Uterus (tissue), 2 donors: ENCODE measurements at regions not wholly inside any gene's neighbourhood (a gene's known extent, or its start where the extent isn't known, plus 50 kb on each side); places are given as distances from the start of the nearest gene placed in this dataset.

ENCODE experiments used
- POLR2A ChIP-seq, 2 donors: fragments of 450-650 bp; IDR thresholded peaks; one replicate each; pipeline ENCODE4 v1.6.1; 2016; ENCODE audit warnings: antibody characterized with exemption in 2 of 2, mild to moderate bottlenecking in 1 of 2, moderate library complexity in 1 of 2
- TF ChIP-seq, protein P1 (sequence below), 4 experiments: fragments of 200-600 bp in 2 of 4; fragments of 450-650 bp in 2 of 4; sonication (generic) in 2 of 4; IDR thresholded peaks; one replicate each; pipeline ENCODE4 v1.5.1; 2016 to 2019; ENCODE audit warnings: antibody characterized with exemption in 4 of 4, mild to moderate bottlenecking in 2 of 4, moderate library complexity in 1 of 4

- TF ChIP-seq, protein P1, sequence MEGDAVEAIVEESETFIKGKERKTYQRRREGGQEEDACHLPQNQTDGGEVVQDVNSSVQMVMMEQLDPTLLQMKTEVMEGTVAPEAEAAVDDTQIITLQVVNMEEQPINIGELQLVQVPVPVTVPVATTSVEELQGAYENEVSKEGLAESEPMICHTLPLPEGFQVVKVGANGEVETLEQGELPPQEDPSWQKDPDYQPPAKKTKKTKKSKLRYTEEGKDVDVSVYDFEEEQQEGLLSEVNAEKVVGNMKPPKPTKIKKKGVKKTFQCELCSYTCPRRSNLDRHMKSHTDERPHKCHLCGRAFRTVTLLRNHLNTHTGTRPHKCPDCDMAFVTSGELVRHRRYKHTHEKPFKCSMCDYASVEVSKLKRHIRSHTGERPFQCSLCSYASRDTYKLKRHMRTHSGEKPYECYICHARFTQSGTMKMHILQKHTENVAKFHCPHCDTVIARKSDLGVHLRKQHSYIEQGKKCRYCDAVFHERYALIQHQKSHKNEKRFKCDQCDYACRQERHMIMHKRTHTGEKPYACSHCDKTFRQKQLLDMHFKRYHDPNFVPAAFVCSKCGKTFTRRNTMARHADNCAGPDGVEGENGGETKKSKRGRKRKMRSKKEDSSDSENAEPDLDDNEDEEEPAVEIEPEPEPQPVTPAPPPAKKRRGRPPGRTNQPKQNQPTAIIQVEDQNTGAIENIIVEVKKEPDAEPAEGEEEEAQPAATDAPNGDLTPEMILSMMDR (IDR thresholded peaks at IDR 0.05) = no peak
- no peak for TF ChIP-seq POLR2A (IDR thresholded peaks at IDR 0.05)
Observed at GRCh38 chr7:124208642-124209041, 175.8 kb upstream of the TMEM229A start.
